Head of caudate nucleus (tissue), 42 donors: ENCODE measurements at regions not wholly inside any gene's neighbourhood (a gene's known extent, or its start where the extent isn't known, plus 50 kb on each side); places are given as distances from the start of the nearest gene placed in this dataset.
A peak's percentile ranks its signal among the peaks of the same experiment; 100 is the strongest.

Experiments used
- DNase-seq, 42 donors: peaks; one replicate each; pipeline versions ENCODE4 v3.0.0 to v3.0.0-alpha.2; 2020 to 2021; ENCODE audit warnings: mixed read lengths in 7 of 42
- intact Hi-C: fragments of 100-400 bp; cut with DNase I; formaldehyde crosslinking; loops from one replicate; pipeline ENCODE4 v1.15.0; 2022

DNA sequence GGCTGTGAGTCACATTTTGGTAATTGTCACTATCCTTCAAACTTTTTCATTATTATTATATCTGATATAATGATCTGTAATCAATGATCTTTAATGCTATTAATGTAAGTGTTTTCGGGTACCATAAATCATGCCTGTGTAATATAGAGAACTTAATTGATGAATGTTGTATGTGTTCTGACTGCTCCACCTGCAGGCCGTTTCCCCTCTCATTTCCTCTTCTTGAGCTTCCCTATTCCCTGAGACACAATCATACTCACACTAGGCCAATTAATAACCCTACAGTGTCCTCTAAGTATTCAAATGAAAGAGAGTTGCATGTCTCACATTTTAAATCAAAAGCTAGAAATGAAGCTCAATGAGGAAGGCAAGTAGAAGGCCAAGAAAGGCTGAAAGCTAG is 420.9 kb upstream of the SGCD start:
- intact Hi-C loops = no loop called here

DNA sequence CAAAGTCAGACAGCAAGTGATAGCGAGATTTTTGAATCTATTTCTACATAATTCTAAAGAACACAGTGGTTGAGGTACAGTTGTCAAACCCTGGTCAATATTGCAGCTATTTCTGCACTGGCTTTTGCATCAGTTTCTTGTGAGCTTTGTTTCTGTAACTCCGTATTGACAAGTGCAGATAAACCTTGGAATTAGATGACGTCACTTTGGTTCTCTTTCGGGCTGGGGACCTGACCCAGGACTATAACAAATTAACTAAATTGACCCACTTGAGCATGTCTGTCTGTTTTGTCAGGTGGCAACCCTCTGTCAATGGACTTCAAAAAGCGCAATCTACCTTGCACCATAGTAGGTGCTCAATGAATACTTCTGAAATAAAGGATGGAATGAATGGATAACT is 418.4 kb upstream of the SGCD start:
- intact Hi-C loops = no loop called here
- DNase-seq = no peak

More for the DNA sequence above, 420.9 kb upstream of the SGCD start:
- DNase-seq = peak in 8 of 42 donors; percentile 4 to 24 (median 11)

DNA sequence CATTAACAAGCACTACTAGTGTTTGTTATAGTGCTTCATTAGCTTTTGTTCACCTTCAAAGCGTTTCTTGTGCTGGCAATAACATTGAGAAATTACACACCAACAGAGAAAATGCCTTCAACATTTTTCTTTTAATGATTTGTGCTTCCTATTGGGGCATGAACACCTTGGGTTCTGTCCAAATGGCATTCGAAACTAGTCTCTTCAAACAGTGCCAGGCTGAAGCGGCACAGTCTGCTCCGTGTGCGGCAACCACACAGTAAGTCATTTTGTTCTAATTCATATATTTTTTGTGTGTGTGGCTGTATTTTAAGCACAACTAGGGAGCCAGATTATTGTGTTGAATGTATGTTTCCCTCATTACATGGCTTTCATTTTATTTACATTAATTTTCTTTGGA is 414.7 kb upstream of the SGCD start:
- DNase-seq = no peak
- intact Hi-C loops = no loop called here

DNA sequence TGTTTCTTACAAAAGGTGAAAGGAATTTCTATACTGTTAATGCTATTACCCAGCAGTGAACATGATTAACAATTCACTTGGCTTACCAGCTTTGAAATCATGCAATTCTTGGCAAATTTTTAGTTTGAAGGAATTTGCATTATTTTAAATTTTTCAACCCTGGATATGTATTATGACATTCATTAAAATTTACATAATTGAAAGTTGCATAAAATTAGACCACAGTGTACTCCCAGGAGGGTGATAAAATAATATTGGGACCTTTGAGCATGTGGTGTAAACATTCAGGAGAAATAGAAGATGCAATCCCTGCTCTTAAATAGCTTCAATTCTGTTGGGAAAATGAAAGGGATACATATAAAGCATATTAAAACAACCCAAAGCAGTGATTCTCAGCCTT is 412.2 kb upstream of the SGCD start:
- intact Hi-C loops = no loop called here
- DNase-seq = no peak

DNA sequence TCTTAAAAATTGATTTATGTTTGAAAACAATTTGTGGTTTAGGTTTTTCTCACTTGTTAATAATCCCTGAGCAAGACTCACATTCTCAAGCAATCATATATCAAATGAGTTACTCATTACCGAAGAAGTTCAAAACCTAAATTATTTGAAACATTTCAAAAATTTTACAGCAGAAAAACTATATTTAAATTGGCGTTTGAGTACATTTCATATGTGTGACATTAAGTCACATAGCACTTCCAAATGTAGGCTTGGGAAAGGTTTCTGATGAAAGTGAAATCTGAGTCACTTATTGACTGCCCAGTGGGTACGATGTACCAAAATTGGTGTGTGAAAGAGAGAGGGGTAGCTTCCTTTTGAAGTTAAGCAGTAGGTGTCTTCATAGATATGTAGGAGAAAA is 411.4 kb upstream of the SGCD start:
- intact Hi-C loops = no loop called here
- DNase-seq = no peak

DNA sequence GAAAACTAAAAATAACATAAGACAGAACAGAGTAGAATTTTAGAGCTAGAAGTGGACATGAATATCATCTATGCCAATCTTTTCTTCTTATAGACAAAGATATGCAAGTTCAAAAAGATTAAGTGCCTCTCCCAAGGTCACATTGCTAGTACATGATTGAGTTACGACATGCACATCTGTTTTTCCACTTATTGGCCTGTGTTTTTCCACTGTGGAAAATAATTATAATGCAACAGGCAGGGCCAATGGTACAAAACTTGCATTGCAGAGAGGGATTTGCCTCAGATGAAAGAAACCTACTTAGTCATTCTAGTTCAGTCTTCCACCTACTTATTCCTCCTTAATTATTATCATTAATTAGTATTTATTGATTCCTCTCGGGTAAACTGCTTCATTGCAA is 407.8 kb upstream of the SGCD start:
- intact Hi-C loops = no loop called here
- no peak for DNase-seq

DNA sequence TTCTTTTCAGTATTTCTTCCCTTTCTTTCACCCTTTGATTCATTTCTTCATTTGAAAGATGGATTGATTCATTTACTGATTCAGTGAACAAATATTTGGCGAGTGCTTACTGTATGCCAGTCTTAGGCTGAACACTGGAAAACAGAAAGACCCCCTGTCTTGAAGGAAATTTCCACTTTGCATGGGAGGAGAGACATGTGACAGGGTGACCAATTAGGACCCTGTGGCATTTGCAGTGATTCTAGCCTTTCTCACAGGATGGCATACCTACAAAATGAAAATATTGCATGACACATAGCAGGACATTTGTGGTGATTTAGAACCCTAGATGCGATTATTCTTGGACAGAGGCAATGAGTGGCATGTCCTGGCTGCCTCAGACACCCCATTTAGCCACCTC is 407.2 kb upstream of the SGCD start:
- DNase-seq = no peak
- intact Hi-C loops = no loop called here

DNA sequence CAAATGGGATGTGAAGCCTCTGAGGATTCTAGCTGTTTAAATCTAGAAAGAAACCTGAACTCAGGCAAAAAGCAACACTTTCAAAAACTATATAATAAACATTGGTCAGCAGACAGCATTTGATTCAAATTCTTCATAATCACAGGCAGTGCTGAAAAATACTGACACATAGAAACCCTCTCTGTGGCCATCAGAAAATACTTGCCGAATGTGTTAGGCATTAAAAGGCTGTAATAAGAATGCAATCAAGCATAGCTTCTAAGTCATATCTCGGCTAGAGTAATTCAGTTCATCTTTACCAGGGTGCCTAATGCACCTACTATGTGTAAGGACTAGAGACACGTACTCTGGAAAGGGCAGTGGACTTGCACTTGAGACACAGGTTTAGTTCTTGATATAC is 405.3 kb upstream of the SGCD start:
- DNase-seq = no peak
- intact Hi-C loops = no loop called here

DNA sequence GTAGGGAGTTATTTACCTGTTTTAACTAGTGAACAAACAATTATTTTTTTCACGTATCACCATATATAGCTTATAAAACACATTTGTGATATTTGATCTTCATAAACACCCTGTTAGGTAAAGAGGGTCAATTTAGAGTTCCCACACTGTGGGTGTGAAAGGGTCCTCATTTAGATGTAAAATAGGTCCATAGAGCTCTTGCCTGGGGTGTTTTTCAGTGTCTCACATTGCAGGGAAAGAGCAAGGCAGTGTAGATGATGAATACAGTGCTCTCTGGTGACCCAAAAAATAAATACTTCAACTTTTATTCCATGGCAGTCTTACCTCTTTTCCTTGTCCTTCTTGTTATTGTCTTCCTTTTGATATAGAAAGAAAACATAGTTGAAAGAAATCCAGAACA is 403.2 kb upstream of the SGCD start:
- no peak for DNase-seq
- intact Hi-C loops = no loop called here

DNA sequence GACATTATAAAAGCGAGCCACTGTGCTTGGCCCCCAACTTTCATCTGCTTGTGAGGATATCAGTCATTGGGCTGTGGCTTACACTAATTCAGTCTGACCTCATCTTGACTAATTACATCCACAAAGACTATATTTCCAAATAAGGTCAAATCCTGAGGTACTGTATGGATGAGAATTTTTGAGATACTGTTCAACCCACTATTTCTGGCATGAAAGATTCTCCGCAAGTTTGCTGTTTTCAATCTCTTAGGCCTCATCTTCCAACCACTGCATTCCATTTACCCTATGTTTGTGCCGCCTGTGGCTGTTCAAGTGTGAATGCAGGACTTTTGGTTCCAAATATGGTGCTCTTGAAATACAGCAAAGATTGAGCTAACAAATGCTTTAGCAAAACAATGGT is 400.9 kb upstream of the SGCD start:
- intact Hi-C loops = no loop called here

DNA sequence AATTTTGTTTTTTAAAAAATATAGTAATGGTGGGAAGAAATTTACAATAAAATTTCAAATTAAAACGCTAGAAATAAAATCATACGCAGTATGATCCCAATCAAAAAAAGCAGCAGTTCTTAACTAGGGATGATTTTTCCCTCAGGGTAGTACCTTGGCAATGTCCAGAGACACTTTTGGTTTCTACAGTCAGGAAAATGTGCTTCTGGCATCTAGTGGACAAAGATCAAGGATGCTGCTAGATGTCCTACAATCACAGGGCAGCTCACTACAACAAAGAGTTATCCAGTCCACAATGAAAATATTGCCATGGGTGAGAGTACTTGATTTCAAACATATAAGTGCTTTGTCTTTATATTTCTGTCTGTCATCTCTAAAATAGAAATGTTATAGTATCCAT is 400.2 kb upstream of the SGCD start:
- intact Hi-C loops = no loop called here
- DNase-seq = no peak

More for the DNA sequence above, 400.9 kb upstream of the SGCD start:
- DNase-seq = no peak

DNA sequence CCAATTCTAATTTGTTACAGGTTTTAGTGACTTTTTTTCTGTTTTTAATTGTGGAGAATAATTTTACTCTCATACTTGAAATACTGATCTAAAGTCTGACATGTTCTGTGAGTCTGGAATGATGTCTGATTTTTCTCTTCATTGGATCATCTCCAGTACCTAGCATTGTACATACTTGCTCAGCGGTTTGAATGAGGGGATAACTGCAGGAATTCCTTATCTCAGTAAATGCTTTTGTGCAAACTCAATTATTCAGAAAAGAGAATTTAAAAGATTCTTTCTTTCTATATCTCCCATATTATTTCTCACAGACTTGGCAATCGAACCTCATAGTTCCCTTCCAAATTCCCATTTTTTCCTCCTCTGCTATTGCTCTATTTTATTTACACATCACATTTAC is 397.9 kb upstream of the SGCD start:
- intact Hi-C loops = no loop called here

DNA sequence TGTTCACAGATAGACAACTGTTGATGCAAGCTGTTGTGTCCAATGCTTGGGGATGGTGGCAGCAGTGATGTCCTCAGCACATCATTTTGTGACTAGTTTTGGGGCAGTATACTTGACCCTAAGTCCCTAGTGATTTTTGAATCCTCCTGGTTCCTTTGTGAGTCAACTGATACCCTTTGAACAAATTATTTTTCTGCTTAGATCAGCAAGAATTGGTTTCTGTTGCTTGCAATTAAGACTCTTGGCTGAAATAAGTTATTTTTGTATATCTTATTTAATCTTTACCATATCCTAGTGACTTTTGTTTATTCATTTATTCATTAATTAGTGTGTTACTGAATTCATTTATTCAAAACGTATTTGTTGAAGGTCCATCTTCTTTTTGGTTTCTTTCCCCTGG is 392.0 kb upstream of the SGCD start:
- DNase-seq = no peak
- intact Hi-C loops = no loop called here

More for the DNA sequence above, 397.9 kb upstream of the SGCD start:
- no peak for DNase-seq

DNA sequence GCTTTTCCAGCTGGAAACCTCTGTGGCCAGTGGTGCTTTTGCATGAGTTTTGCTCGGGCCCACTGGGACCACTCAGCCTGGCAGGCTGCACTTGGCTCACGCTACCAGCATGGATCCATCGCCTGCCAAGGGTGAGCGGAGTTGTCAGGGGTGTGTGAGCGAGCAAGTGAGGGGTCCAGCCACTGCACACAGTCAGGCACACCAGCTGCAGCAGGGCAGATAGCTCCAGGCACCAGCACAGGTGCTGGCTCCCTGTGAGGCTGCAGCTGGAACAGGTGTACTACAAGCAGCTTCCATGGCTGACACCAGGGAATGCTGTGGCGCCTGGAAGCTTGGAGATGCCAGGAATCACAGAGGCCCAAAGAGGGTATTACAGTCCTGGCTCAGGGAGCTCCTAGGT is 391.2 kb upstream of the SGCD start:
- no peak for DNase-seq
- intact Hi-C loops = no loop called here

DNA sequence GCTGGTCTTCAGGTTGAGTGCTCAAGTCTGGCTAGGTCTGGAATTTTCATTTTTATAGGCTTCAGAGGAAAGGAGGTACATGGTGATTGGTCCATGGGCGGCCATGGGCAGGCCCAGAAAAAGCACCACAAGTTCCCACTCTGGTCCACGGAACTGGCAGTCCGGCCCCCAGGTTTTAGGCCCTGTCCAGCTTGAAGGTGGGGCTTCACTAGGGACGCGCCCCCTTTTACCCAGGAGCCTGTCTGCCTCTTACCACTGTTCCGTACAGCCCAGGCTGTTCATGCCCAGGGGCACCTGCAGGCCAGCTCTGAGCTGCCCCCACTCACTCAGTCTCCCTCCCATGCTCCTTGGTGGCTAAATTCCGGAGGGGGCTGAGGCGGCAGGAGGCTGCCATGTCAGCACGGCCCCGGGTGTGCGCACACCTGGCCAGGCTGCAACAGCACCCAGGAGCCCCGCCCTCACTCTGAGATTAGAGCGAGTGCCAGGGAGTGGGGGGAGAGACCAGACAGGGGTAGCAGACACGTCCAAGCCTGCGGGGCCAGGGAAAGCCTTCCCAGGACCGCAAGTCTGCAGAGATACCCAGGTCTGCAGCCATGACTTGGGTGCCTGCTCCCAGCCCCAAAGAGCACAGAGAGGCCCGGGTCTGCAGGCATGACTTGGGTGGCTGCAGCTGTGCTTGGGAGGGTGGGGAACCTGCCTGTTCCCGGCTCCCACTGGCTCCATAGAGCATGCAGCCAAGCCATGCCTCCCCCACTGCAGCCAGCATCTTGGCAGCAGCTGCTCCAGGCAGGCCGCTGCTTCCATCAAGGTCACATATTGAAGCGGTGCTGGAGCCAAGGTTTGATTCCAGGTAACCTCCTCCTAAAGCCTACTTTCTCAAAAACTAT is 390.2 kb upstream of the SGCD start:
- intact Hi-C loops = no loop called here
- no peak for DNase-seq

DNA sequence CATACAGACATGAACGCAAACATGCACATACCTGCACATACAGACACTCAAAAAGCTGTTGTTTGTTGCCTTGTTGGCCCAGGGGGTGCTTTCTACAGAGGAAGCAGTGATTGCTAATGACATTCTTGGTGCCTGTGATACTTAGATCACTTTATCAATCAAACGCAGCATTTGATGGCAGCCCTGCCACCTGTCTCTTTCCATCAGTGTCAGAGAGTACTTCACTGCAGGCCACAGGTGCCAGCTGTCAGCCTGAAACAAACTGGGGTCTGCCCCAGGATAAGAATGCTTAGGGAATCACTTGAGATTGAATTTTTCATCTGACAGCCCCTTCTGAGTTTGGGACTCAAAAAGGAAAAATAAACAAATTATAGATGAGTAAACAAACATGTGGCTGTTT is 388.9 kb upstream of the SGCD start:
- DNase-seq = no peak
- intact Hi-C loops = no loop called here

DNA sequence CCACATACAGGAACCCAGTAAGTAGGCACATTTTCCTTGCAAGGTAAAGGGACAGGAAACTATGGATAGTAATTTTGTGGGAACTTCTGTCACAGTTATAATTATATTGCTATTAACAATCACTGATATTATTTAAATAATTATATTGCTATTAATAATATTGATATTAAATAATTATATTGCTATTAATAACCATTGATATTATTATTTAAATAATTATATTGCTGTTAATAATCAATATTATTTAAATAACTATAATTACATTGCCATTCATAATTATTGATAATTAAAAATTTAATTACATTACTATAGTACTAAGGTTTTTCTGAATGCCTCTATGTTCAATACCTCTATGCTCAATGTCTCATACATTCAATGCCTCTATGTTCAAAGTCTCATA is 385.6 kb upstream of the SGCD start:
- no peak for DNase-seq
- intact Hi-C loops = no loop called here

DNA sequence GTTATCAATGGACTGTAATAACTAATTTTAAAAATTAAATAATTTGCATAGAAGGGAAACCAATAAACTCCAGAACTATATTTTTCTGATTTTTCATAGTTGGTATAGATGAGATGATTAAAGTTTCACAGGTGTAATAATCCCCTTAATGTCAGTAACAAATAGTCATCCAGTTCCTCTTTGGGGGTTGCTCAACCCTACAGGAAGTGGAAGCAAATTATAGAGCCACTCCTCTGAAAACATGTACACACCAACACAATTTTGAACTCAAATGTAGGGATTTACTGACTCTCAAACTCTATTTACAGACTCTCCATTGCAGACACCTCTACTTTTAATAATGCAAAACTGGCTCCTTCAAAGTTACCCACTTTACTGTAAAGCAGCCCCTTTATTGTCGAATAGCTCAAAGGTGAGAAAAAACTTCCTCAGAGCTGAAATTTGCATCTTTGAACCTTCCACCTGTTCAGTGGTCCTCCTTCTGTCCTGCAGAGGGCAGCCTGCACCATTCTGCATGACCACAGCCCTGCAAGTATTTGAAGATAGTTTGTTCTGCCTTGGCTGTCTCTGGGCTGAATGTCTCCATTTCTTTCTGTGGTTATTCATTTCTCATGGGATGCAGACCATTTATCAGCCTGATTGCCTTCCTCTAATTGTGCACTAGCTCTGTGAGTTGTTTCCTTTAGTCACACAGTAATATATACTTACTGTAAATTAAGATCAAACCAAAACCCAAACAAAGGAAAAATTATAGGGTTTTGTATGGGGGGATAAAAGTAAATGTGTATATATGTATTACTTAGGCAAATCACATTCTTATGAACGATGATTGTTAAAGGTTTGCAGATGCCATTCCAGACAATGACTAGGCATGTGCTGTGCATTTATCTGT is 383.2 kb upstream of the SGCD start:
- peak; percentile 12 to 86 (median 64) for DNase-seq
- intact Hi-C loops = no loop called here

DNA sequence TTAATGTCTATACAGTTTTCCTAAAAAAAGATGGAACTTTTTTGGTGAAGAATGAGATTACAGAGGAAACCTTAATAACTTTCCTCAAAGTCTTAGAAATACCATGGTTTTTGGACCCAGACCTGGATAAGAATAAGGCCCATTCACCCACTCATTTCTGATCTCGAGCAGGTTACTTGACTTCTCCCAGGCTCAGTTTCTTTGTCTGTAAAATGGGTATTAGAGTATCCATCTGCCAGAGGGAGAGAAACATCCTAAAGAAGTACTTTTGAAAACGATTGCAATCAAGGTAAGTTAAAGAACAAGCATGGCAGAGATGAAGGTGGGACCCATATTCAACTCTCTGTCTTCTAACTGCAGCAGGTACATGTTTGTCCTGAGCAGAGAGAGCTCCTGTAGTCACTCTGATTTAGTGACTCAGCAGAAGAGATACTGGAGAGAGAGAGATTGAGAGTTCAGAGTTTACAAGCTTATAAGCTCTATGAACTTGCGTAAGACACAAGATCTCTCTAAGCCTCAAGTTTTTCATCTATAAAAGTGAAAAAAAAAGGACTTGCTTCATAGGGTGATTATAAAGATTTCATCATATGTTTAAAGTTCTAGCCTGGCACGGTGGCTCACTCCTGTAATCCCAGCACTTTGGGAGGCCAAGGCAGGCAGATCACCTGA is 379.4 kb upstream of the SGCD start:
- no peak for DNase-seq
- intact Hi-C loops = no loop called here

DNA sequence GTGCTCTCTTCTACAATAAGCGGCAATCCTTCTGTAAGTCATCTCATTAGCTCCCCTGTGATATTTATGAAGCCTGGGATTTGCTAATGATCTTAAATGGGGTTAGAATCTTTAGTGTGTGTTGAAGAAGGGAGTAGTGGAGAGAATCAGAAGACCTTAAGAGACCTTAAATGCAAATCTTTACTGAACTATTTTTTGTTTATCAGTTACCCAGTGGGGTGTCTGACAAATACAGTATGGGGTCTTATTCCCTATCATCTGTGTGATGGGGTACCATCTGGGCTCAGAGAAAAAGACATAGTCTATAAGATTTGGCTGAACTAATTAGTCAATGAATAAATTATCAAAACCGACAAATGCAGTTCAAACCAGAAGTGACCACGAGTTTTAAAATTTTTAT is 378.4 kb upstream of the SGCD start:
- intact Hi-C loops = no loop called here
- DNase-seq = no peak
